ENCODE measurements at regions not wholly inside any gene's neighbourhood (a gene's known extent, or its start where the extent isn't known, plus 50 kb on each side); places are given as distances from the start of the nearest gene placed in this dataset.
"Not testable (repeated sequence)": the region's sequence is repeated elsewhere in the genome, so short reads cannot be mapped to it uniquely, and the experiment has no call there.

- no peak for DNase-seq (ENCODE audit: low spot score)
Observed at GRCh38 chr1:102365071-102365470, 368.3 kb upstream of the OLFM3 start.

GRCh38 chr1:102336602-102337001 lies 339.9 kb upstream of the OLFM3 start:
- no peak for DNase-seq (ENCODE audit: low spot score)

GRCh38 chr1:102318104-102318806 lies 321.5 kb upstream of the OLFM3 start:
- DNase-seq (ENCODE audit: low spot score) = no peak

- DNase-seq (ENCODE audit: low spot score) = no peak
Observed at GRCh38 chr1:102315096-102315495, 318.4 kb upstream of the OLFM3 start.

- no peak for DNase-seq (ENCODE audit: low spot score)
Observed at GRCh38 chr1:102296116-102296515, 299.4 kb upstream of the OLFM3 start.

GRCh38 chr1:102282955-102283354 lies 286.2 kb upstream of the OLFM3 start:
- no peak for DNase-seq (ENCODE audit: low spot score)

- no peak for DNase-seq (ENCODE audit: low spot score)
Observed at GRCh38 chr1:102262994-102263393, 266.3 kb upstream of the OLFM3 start.

- DNase-seq (ENCODE audit: low spot score) = no peak
Observed at GRCh38 chr1:102252731-102253505, 256.2 kb upstream of the OLFM3 start.

- DNase-seq (ENCODE audit: low spot score) = no peak
Observed at GRCh38 chr1:102241431-102242338, 245.0 kb upstream of the OLFM3 start.

GRCh38 chr1:102239247-102239646 lies 242.5 kb upstream of the OLFM3 start:
- DNase-seq (ENCODE audit: low spot score) = no peak

- DNase-seq (ENCODE audit: low spot score) = no peak
Observed at GRCh38 chr1:102234753-102235359, 238.1 kb upstream of the OLFM3 start.

GRCh38 chr1:102219463-102219862 lies 222.7 kb upstream of the OLFM3 start:
- DNase-seq (ENCODE audit: low spot score) = no peak

- DNase-seq (ENCODE audit: low spot score) = not testable (repeated sequence)
Observed at GRCh38 chr1:102210891-102211290, 214.2 kb upstream of the OLFM3 start.

GRCh38 chr1:102191723-102192122 lies 195.0 kb upstream of the OLFM3 start:
- DNase-seq (ENCODE audit: low spot score) = peak; percentile 58

- DNase-seq (ENCODE audit: low spot score) = no peak
Observed at GRCh38 chr1:102190429-102190828, 193.7 kb upstream of the OLFM3 start.

- no peak for DNase-seq (ENCODE audit: low spot score)
Observed at GRCh38 chr1:102186536-102186935, 189.8 kb upstream of the OLFM3 start.

GRCh38 chr1:102185260-102185659 lies 188.5 kb upstream of the OLFM3 start:
- no peak for DNase-seq (ENCODE audit: low spot score)

- DNase-seq (ENCODE audit: low spot score) = no peak
Observed at GRCh38 chr1:102184477-102184876, 187.8 kb upstream of the OLFM3 start.

- DNase-seq (ENCODE audit: low spot score) = no peak
Observed at GRCh38 chr1:102183711-102184110, 187.0 kb upstream of the OLFM3 start.

- no peak for DNase-seq (ENCODE audit: low spot score)
Observed at GRCh38 chr1:102182603-102183260, 186.0 kb upstream of the OLFM3 start.

GRCh38 chr1:102181341-102181740 lies 184.6 kb upstream of the OLFM3 start:
- DNase-seq (ENCODE audit: low spot score) = no peak

GRCh38 chr1:102178480-102178879 lies 181.8 kb upstream of the OLFM3 start:
- DNase-seq (ENCODE audit: low spot score) = no peak
